C4-2B (cell line): ENCODE measurements at regions not wholly inside any gene's neighbourhood (a gene's known extent, or its start where the extent isn't known, plus 50 kb on each side); places are given as distances from the start of the nearest gene placed in this dataset.

Experiments
- H3K27ac ChIP-seq: fragments of 450-650 bp; 2 replicates; pipeline ENCODE4 v1.5.1; 2017
- ZFX ChIP-seq: fragments of 450-650 bp; IDR thresholded peaks from 2 replicates; pipeline ENCODE4 v1.6.1; 2017
- TF ChIP-seq, protein P1 (sequence below): fragments of 450-650 bp; conservative IDR thresholded peaks from 2 replicates; pipeline ENCODE4 v1.5.1; 2017; ENCODE audit warnings: mild to moderate bottlenecking

DNA sequence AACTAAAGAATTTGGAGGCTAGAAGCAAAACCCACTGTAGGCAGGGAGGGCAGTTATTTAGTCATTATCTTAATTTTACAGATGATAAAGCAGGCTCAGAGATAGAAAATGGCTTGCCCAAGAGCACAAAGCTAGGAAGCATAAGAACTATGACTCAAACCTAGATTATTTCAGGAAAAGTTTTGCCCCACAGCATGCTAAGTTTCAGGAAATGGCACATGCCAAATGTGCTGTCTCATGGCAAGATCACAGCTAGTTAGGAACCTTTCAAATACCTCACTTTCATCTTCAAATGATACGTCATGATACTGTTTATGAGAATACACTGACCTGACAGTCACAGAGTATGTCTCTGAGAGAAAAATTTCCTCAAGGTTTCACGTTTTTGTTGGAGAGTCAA is 78.5 kb upstream of the SPANXC start:
- no peak overlapping the region for H3K27ac ChIP-seq
- TF ChIP-seq, protein P1, sequence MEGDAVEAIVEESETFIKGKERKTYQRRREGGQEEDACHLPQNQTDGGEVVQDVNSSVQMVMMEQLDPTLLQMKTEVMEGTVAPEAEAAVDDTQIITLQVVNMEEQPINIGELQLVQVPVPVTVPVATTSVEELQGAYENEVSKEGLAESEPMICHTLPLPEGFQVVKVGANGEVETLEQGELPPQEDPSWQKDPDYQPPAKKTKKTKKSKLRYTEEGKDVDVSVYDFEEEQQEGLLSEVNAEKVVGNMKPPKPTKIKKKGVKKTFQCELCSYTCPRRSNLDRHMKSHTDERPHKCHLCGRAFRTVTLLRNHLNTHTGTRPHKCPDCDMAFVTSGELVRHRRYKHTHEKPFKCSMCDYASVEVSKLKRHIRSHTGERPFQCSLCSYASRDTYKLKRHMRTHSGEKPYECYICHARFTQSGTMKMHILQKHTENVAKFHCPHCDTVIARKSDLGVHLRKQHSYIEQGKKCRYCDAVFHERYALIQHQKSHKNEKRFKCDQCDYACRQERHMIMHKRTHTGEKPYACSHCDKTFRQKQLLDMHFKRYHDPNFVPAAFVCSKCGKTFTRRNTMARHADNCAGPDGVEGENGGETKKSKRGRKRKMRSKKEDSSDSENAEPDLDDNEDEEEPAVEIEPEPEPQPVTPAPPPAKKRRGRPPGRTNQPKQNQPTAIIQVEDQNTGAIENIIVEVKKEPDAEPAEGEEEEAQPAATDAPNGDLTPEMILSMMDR, result no peak
- no peak for TF ChIP-seq ZFX

DNA sequence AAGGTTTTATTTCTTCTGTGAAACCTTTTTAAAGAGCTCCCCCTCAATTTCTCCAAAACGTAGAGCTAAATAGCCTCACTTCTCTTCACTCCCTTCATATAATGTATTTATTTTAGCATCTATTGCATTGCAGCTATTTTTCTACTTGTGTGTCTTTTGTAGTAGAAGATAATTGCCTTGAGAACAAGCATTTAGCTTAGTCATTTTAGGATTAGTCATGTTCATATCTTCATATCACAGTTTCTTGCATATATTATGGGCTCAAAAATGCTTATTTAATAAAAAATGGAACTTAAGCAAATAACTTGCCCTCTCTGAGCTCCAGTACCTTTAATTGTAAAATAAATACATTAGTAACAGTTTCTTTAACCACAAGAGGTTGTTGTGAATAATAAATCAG is 72.1 kb upstream of the SPANXC start:
- no peak for TF ChIP-seq ZFX
- TF ChIP-seq, protein P1, result no peak
- H3K27ac ChIP-seq, result no peak overlapping the region

DNA sequence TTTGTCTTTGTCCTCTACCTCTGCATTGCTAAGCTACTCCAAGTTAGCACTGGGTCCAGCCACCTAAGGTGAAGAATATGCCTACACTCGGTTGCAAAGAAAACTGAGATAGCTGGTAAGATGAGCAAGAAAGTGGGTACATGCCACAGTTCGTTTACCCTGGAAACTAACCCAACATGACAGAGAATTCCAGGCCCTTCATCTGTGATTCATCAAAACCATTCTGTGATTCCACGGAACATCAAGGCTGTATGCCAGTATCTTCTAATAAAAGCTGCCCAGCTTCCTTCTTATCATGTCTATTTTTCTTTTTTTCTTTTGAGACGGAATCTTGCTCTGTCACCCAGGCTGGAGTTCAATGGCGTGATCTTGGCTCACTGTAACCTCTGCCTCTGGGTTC is 58.7 kb upstream of the SPANXC start:
- H3K27ac ChIP-seq, result no peak overlapping the region
- TF ChIP-seq, protein P1, result no peak
- no peak for TF ChIP-seq ZFX
